ENCODE measurements at regions not wholly inside any gene's neighbourhood (a gene's known extent, or its start where the extent isn't known, plus 50 kb on each side); places are given as distances from the start of the nearest gene placed in this dataset.
A peak's percentile ranks its signal among the peaks of the same experiment; 100 is the strongest.

GRCh38 chr7:118109607-118110006 is 74.4 kb upstream of the LSM8 start:
- TF ChIP-seq E4F1 (IDR thresholded peaks at IDR 0.05; ENCODE audit: borderline replicate concordance, partially characterized antibody) (no peak), SMC3 (IDR thresholded peaks at IDR 0.05; ENCODE audit: borderline replicate concordance, low read length) (no peak), PKNOX1 (IDR thresholded peaks at IDR 0.05) (no peak), SREBF2 (IDR thresholded peaks at IDR 0.05; ENCODE audit: low read length) (no peak), JUND (IDR thresholded peaks at IDR 0.05; ENCODE audit: low read depth, low read length) (no peak), MTA2 (IDR thresholded peaks at IDR 0.05; ENCODE audit: low read depth) (no peak), GATAD2B (conservative IDR thresholded peaks at IDR 0.05; ENCODE audit: low read depth) (no peak), RELA (IDR thresholded peaks at IDR 0.05; ENCODE audit: borderline replicate concordance, partially characterized antibody) (no peak), BHLHE40 (IDR thresholded peaks at IDR 0.05; ENCODE audit: borderline replicate concordance in 1 of 2, low read depth in 2 of 2, low read length in 1 of 2) (no peak), CBX3 (IDR thresholded peaks at IDR 0.05; ENCODE audit: borderline replicate concordance, low read depth) (no peak)
- CTCF ChIA-PET = interaction anchor here (0.8 to 0.9 kb wide), 2 partner anchors 43 to 44 kb away, joined by 3 to 4 read pairs; no protein-coding TSS in a partner anchor
- H4K20me1 ChIP-seq (ENCODE audit: control insufficient read depth, insufficient read depth) = no peaks in the 10 kb centered on the region
- no peaks in the 10 kb centered on the region for H3K4me1 ChIP-seq (ENCODE audit: control insufficient read depth, insufficient read depth, low read length)
- intact Hi-C loops (cut with micrococcal nuclease; ENCODE audit: unreplicated experiment) = loop anchor here (5.0 kb wide), 1 partner anchor 117 kb away; no protein-coding TSS in a partner anchor
- SMC1A ChIA-PET (ENCODE audit: uncharacterized antibody, unreplicated experiment) = interaction anchor here (1.5 kb wide), 1 partner anchor 359 kb away, joined by 5 read pairs; no protein-coding TSS in a partner anchor
- ATAC-seq = peak; percentile 27; the same call in 1 of the 3 replicates
- in situ Hi-C loops (cut with MboI) = no loop called here
- no peak overlapping the region for H3K4me2 ChIP-seq (ENCODE audit: control insufficient read depth, insufficient read depth)
- H3K4me3 ChIP-seq = no peak overlapping the region
- no peak overlapping the region for H2AFZ ChIP-seq (ENCODE audit: control insufficient read depth, low read depth, low read length)
- WGBS (ENCODE audit: insufficient coverage, insufficient replicate concordance, low lambda C conversion rate, missing lambda C conversion rate) = 88% methylated on average over 2 of the region's 2 CpGs
- BruUV-seq (replicated peaks) = no TSS peak
- H3K79me2 ChIP-seq (ENCODE audit: control insufficient read depth, insufficient read depth, low read length) = no peaks in the 10 kb centered on the region
- RAD21 ChIA-PET (ENCODE audit: unreplicated experiment) = interaction anchor here (0.7 kb wide), 1 partner anchor 16 kb away, joined by 3 read pairs; no protein-coding TSS in a partner anchor
- no peak overlapping the region for H3K27ac ChIP-seq (ENCODE audit: control insufficient read depth, insufficient read depth)
- DNase-seq (ENCODE audit: low read depth, low spot score) = no peak
- no peak overlapping the region for H3K9ac ChIP-seq (ENCODE audit: control insufficient read depth, insufficient read depth, low read length)
- H3K27me3 ChIP-seq (replicated peaks in 1 of 2; ENCODE audit: control insufficient read depth in 2 of 2, insufficient read depth in 2 of 2, low read length in 1 of 2) = no peaks in the 10 kb centered on the region
- no peak for FAIRE-seq
- H3K9me3 ChIP-seq (replicated peaks; ENCODE audit: control insufficient read depth, insufficient read depth, low read length) = no peaks in the 10 kb centered on the region
- no peaks in the 10 kb centered on the region for H3K36me3 ChIP-seq (ENCODE audit: control insufficient read depth in 2 of 2, insufficient read depth in 2 of 2, low read length in 1 of 2)
- POLR2A ChIA-PET = interaction anchor here (0.7 kb wide), 1 partner anchor 429 kb away, joined by 6 read pairs; no protein-coding TSS in a partner anchor
